Colonic mucosa (tissue), 4 donors: ENCODE measurements at regions not wholly inside any gene's neighbourhood (a gene's known extent, or its start where the extent isn't known, plus 50 kb on each side); places are given as distances from the start of the nearest gene placed in this dataset.

Experiments
- DNase-seq: peaks from one replicate; pipeline ENCODE4 v3.0.0-alpha.2; 2020
- H3K27ac ChIP-seq: fragments of 200-600 bp; one replicate; pipeline ENCODE4 v1.8.0; 2021
- H3K27me3 ChIP-seq: fragments of 200-600 bp; one replicate; pipeline ENCODE4 v1.8.0; 2021
- H3K36me3 ChIP-seq: fragments of 200-600 bp; one replicate; pipeline ENCODE4 v1.8.0; 2021
- H3K4me1 ChIP-seq: fragments of 200-600 bp; one replicate; pipeline ENCODE4 v1.8.0; 2021; ENCODE audit warnings: mild to moderate bottlenecking
- H3K4me3 ChIP-seq: fragments of 200-600 bp; one replicate; pipeline ENCODE4 v1.8.0; 2021
- H3K9ac ChIP-seq, 2 donors: one replicate each; pipeline ENCODE4 v1.7.0; 2013; ENCODE audit warnings: control low read depth in 2 of 2, low read depth in 2 of 2, low read length in 2 of 2
- H3K9me3 ChIP-seq: fragments of 200-600 bp; one replicate; pipeline ENCODE4 v1.8.0; 2021
- intact Hi-C: fragments of 100-400 bp; cut with DNase I; formaldehyde crosslinking; loops from one replicate; pipeline ENCODE4 v1.14.1; 2022
- TF ChIP-seq, protein P1 (sequence below): fragments of 200-600 bp; IDR thresholded peaks from one replicate; pipeline ENCODE4 v1.8.0; 2022; ENCODE audit warnings: antibody characterized with exemption, mild to moderate bottlenecking
- donor health status: healthy.
- donor health status: DM: no; HTN: no; CAD: no.
- donor health status: DM: no; HTN: no; CAD: no.

- no peak overlapping the region for H3K4me3 ChIP-seq
- no peaks in the 10 kb centered on the region for H3K36me3 ChIP-seq
- H3K4me1 ChIP-seq = no peaks in the 10 kb centered on the region
- no peaks in the 10 kb centered on the region for H3K27me3 ChIP-seq
- H3K27ac ChIP-seq = no peak overlapping the region
- H3K9me3 ChIP-seq = no peaks in the 10 kb centered on the region
- DNase-seq = peak; percentile 26
- TF ChIP-seq, protein P1, sequence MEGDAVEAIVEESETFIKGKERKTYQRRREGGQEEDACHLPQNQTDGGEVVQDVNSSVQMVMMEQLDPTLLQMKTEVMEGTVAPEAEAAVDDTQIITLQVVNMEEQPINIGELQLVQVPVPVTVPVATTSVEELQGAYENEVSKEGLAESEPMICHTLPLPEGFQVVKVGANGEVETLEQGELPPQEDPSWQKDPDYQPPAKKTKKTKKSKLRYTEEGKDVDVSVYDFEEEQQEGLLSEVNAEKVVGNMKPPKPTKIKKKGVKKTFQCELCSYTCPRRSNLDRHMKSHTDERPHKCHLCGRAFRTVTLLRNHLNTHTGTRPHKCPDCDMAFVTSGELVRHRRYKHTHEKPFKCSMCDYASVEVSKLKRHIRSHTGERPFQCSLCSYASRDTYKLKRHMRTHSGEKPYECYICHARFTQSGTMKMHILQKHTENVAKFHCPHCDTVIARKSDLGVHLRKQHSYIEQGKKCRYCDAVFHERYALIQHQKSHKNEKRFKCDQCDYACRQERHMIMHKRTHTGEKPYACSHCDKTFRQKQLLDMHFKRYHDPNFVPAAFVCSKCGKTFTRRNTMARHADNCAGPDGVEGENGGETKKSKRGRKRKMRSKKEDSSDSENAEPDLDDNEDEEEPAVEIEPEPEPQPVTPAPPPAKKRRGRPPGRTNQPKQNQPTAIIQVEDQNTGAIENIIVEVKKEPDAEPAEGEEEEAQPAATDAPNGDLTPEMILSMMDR = peak; percentile 56
- H3K9ac ChIP-seq = no peak overlapping the region
- intact Hi-C loops = loop anchor here (10.0 kb wide), 2 partner anchors 393 to 537 kb away; partner anchors contain the start of gene GRIN2A
Measured at GRCh38 chr16:9647981-9648701, 534.1 kb downstream of the GRIN2A start.

GRCh38 chr16:9650284-9650683, 531.9 kb downstream of the GRIN2A start:
- Histone ChIP-seq H3K4me1 (no peaks in the 10 kb centered on the region), H3K36me3 (no peaks in the 10 kb centered on the region), H3K9ac (no peak overlapping the region), H3K27me3 (no peaks in the 10 kb centered on the region), H3K27ac (no peak overlapping the region), H3K9me3 (no peaks in the 10 kb centered on the region), H3K4me3 (no peak overlapping the region)
- intact Hi-C loops = no loop called here
- DNase-seq = no peak
- TF ChIP-seq, protein P1 = no peak

- no peak overlapping the region for H3K9ac ChIP-seq
- no peaks in the 10 kb centered on the region for H3K4me1 ChIP-seq
- H3K9me3 ChIP-seq = no peaks in the 10 kb centered on the region
- H3K4me3 ChIP-seq = no peak overlapping the region
- TF ChIP-seq, protein P1 = no peak
- H3K27ac ChIP-seq = no peak overlapping the region
- H3K27me3 ChIP-seq = no peaks in the 10 kb centered on the region
- no peaks in the 10 kb centered on the region for H3K36me3 ChIP-seq
- no peak for DNase-seq
- intact Hi-C loops = no loop called here
Measured at GRCh38 chr16:9655051-9655450, 527.2 kb downstream of the GRIN2A start.

- TF ChIP-seq, protein P1 = no peak
- no peak overlapping the region for H3K9ac ChIP-seq
- H3K27ac ChIP-seq = no peak overlapping the region
- no peaks in the 10 kb centered on the region for H3K36me3 ChIP-seq
- H3K4me1 ChIP-seq = no peaks in the 10 kb centered on the region
- intact Hi-C loops = no loop called here
- no peaks in the 10 kb centered on the region for H3K9me3 ChIP-seq
- no peaks in the 10 kb centered on the region for H3K27me3 ChIP-seq
- DNase-seq = no peak
- H3K4me3 ChIP-seq = no peak overlapping the region
Measured at GRCh38 chr16:9657641-9658040, 524.6 kb downstream of the GRIN2A start.

GRCh38 chr16:9658164-9658563, 524.1 kb downstream of the GRIN2A start:
- Histone ChIP-seq H3K9ac (no peak overlapping the region), H3K36me3 (no peaks in the 10 kb centered on the region), H3K9me3 (no peaks in the 10 kb centered on the region), H3K4me3 (no peak overlapping the region), H3K4me1 (no peaks in the 10 kb centered on the region), H3K27me3 (no peaks in the 10 kb centered on the region), H3K27ac (no peak overlapping the region)
- intact Hi-C loops = no loop called here
- DNase-seq = no peak
- TF ChIP-seq, protein P1 = no peak
